T-cell (primary cell): ENCODE measurements at regions not wholly inside any gene's neighbourhood (a gene's known extent, or its start where the extent isn't known, plus 50 kb on each side); places are given as distances from the start of the nearest gene placed in this dataset.
"Not testable (repeated sequence)": the region's sequence is repeated elsewhere in the genome, so short reads cannot be mapped to it uniquely, and the experiment has no call there.

Experiments
- ATAC-seq, 4 experiments: fragments of 200-7000 bp in 3 of 4; fragments of 150-1000 bp in 1 of 4; cut with Tn5 transposase; replicated peaks in 1 of 4; 1 replicate in 3 of 4; 2 replicates in 1 of 4; pipeline ENCODE4 v1.10.0; 2021; ENCODE audit warnings: moderate library complexity in 3 of 4, mild to moderate bottlenecking in 2 of 4, moderate number of reproducible peaks in 1 of 4
- CTCF ChIA-PET, 2 donors: fragments of 300-600 bp; sonication (Branson Sonifier 250); formaldehyde crosslinking; loops; one replicate each; lab custom pipeline; 2022; ENCODE audit warnings: antibody characterized with exemption in 2 of 2; lab: Charles Lee
- POLR2A ChIA-PET, 2 donors: fragments of 300-600 bp; sonication (Branson Sonifier 250); formaldehyde crosslinking; loops; one replicate each; lab custom pipeline; 2022; ENCODE audit warnings: antibody characterized with exemption in 2 of 2; lab: Charles Lee
- DNase-seq, 35 experiments: peaks; one replicate each; pipeline versions ENCODE4 v3.0.0 to v3.0.0-alpha.2; 2013 to 2023
- H3K27ac ChIP-seq: one replicate; pipeline ENCODE4 v1.5.1; 2013; ENCODE audit warnings: low read length
- H3K27me3 ChIP-seq, 2 experiments: replicated peaks in 1 of 2; 1 replicate in 1 of 2; 2 replicates in 1 of 2; pipeline versions ENCODE4 v1.6.1 to v1.7.0; 2013; ENCODE audit warnings: low read length in 1 of 2, mixed read lengths in 1 of 2; ENCODE audit not compliant: control insufficient read depth in 2 of 2, insufficient read depth in 2 of 2; ENCODE audit errors: extremely low read depth in 1 of 2
- H3K36me3 ChIP-seq, 2 donors: 1 replicate in 1 of 2; 2 replicates in 1 of 2; pipeline versions ENCODE4 v1.6.1 to v1.7.0; 2013; ENCODE audit warnings: low read length in 1 of 2; ENCODE audit not compliant: control insufficient read depth in 2 of 2, insufficient read depth in 1 of 2; ENCODE audit errors: extremely low read depth in 1 of 2
- H3K4me1 ChIP-seq, 2 experiments: 1 replicate in 1 of 2; 2 replicates in 1 of 2; pipeline versions ENCODE4 v1.6.1 to v1.7.0; 2013; ENCODE audit warnings: low read length in 2 of 2, mixed read lengths in 1 of 2; ENCODE audit not compliant: insufficient read depth in 2 of 2, control insufficient read depth in 1 of 2; ENCODE audit errors: extremely low read depth in 1 of 2
- H3K4me3 ChIP-seq, 2 donors: 1 replicate in 1 of 2; 2 replicates in 1 of 2; pipeline versions ENCODE4 v1.5.1 to v1.7.0; 2013; ENCODE audit warnings: mild to moderate bottlenecking in 2 of 2, low read length in 1 of 2, moderate library complexity in 1 of 2; ENCODE audit not compliant: control insufficient read depth in 1 of 2; ENCODE audit errors: extremely low read depth in 1 of 2
- H3K9me3 ChIP-seq: 2 replicates; pipeline ENCODE4 v1.7.0; 2013
- H3K27ac Mint-ChIP-seq, 2 donors: one replicate each; pipeline ENCODE4 v1.8.0; 2020 to 2021; ENCODE audit warnings: mild to moderate bottlenecking in 2 of 2, mixed read lengths in 2 of 2
- H3K27me3 Mint-ChIP-seq, 2 donors: one replicate each; pipeline ENCODE4 v1.8.0; 2021 to 2022; ENCODE audit warnings: mixed read lengths in 2 of 2
- H3K36me3 Mint-ChIP-seq: one replicate; pipeline ENCODE4 v1.8.0; 2021; ENCODE audit warnings: mixed read lengths
- H3K4me1 Mint-ChIP-seq, 3 donors: one replicate each; pipeline ENCODE4 v1.8.0; 2020 to 2022; ENCODE audit warnings: mixed read lengths in 3 of 3, mild to moderate bottlenecking in 1 of 3
- H3K4me3 Mint-ChIP-seq, 3 donors: one replicate each; pipeline ENCODE4 v1.8.0; 2020 to 2022; ENCODE audit warnings: mild to moderate bottlenecking in 3 of 3, mixed read lengths in 3 of 3, moderate library complexity in 3 of 3
- H3K9me3 Mint-ChIP-seq, 3 donors: one replicate each; pipeline ENCODE4 v1.8.0; 2020 to 2022; ENCODE audit warnings: mixed read lengths in 3 of 3
- WGBS: methylation state at CpG from one replicate; pipeline ENCODE4 v1.1.5; 2013; ENCODE audit warnings: missing lambda C conversion rate; ENCODE audit not compliant: insufficient coverage; 5-methylcytosine and 5-hydroxymethylcytosine counted together

DNA sequence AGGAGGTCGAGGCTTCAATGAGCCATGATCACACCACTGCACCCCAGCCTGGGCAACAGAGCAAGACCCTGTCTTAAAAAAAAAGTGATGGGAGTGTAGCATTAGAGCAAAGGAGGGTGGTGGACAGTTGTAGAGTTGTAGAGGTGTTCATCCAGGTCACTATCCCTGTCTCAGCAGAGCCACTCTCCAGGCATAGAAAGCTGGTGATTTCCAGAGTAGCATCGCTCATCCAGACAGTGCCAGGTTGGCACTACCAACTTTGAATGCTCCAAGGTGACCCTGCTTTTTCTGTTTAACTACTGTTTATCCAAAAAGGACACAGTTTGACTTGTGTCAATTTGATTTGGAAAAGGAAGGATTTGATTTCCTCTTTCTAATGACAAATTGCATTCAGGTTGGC lies 147.3 kb downstream of the USP46 start:
- no peaks in the 10 kb centered on the region for H3K9me3 ChIP-seq
- H3K4me3 ChIP-seq: no peak overlapping the region
- Mint-ChIP-seq H3K4me1 (no peaks in the 10 kb centered on the region), H3K9me3 (peaks cover 0 to 13% (median 6%) of the 10 kb centered on the region in 3 donors), H3K27ac (no peak overlapping the region), H3K36me3 (no peaks in the 10 kb centered on the region), H3K4me3 (no peak overlapping the region), H3K27me3 (peaks cover 10% of the 10 kb centered on the region in 2 donors)
- peaks cover 0 to 3% of the 10 kb centered on the region in 2 experiments for H3K27me3 ChIP-seq
- DNase-seq (no peak), ATAC-seq (no peak)
- no peaks in the 10 kb centered on the region for H3K36me3 ChIP-seq
- WGBS: 75% methylated on average over 1 of the region's 2 CpGs
- POLR2A ChIA-PET: no interaction called here
- CTCF ChIA-PET: no interaction called here
- no peaks in the 10 kb centered on the region for H3K4me1 ChIP-seq
- H3K27ac ChIP-seq: no peak overlapping the region

DNA sequence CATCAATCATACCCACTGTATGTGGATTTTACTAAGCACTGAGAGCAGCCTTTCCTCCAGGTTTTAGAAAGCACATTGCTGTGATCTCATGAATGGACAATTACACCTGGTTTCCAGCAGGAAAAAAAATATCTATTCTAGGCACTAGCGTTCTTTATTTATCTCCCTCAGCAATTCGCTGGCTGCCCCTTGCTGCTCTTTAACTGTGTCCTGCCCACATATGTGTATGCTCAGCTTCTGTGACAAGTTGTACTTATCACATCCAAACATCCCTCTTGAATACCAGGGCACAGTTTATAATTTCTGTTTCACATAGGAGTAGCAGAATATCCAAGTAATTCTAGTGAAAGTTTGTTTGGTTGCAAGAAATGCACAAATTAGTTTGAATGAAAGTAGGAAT lies 146.8 kb downstream of the USP46 start:
- no peak overlapping the region for H3K27ac ChIP-seq
- Mint-ChIP-seq H3K4me3 (no peak overlapping the region), H3K27me3 (peaks cover 5 to 6% of the 10 kb centered on the region in 2 donors), H3K36me3 (no peaks in the 10 kb centered on the region), H3K27ac (no peak overlapping the region), H3K9me3 (peaks cover 0 to 13% (median 6%) of the 10 kb centered on the region in 3 donors), H3K4me1 (no peaks in the 10 kb centered on the region)
- CTCF ChIA-PET: no interaction called here
- H3K4me3 ChIP-seq: no peak overlapping the region
- H3K9me3 ChIP-seq: no peaks in the 10 kb centered on the region
- DNase-seq (no peak), ATAC-seq (no peak)
- POLR2A ChIA-PET: no interaction called here
- 100% methylated on average over 1 of the region's 2 CpGs for WGBS
- H3K4me1 ChIP-seq: no peaks in the 10 kb centered on the region
- H3K27me3 ChIP-seq: peaks cover 0 to 3% of the 10 kb centered on the region in 2 experiments
- no peaks in the 10 kb centered on the region for H3K36me3 ChIP-seq

GRCh38 chr4:52522093-52522492 lies 137.0 kb downstream of the USP46 start:
- 84% methylated on average over 5 of the region's 6 CpGs for WGBS
- H3K9me3 ChIP-seq, H3K9me3 Mint-ChIP-seq, H3K4me1 Mint-ChIP-seq, H3K4me1 ChIP-seq, H3K36me3 Mint-ChIP-seq, POLR2A ChIA-PET, H3K4me3 ChIP-seq, H3K4me3 Mint-ChIP-seq, DNase-seq, H3K27ac ChIP-seq, H3K27ac Mint-ChIP-seq, H3K27me3 ChIP-seq, ATAC-seq, H3K36me3 ChIP-seq: not testable (repeated sequence)
- H3K27me3 Mint-ChIP-seq: peaks cover 15 to 29% of the 10 kb centered on the region in 2 donors
- CTCF ChIA-PET: interaction anchor here in 1 of 2 donors (0.6 kb wide), 1 partner anchor 907 kb away, joined by 5 read pairs; no protein-coding TSS in a partner anchor

GRCh38 chr4:52529983-52530382 lies 129.1 kb downstream of the USP46 start:
- Histone ChIP-seq H3K36me3 (no peaks in the 10 kb centered on the region), H3K4me3 (no peak overlapping the region), H3K4me1 (no peaks in the 10 kb centered on the region), H3K27me3 (no peaks in the 10 kb centered on the region), H3K27ac (no peak overlapping the region), H3K9me3 (no peaks in the 10 kb centered on the region)
- H3K27ac Mint-ChIP-seq: no peak overlapping the region
- CTCF ChIA-PET: no interaction called here
- WGBS: no CpG with 5 or more reads among the region's 2 CpGs
- no peaks in the 10 kb centered on the region for H3K36me3 Mint-ChIP-seq
- no peaks in the 10 kb centered on the region for H3K4me1 Mint-ChIP-seq
- ATAC-seq: no peak
- peaks cover 6 to 14% of the 10 kb centered on the region in 2 donors for H3K27me3 Mint-ChIP-seq
- H3K9me3 Mint-ChIP-seq: peaks cover 0 to 14% (median 2%) of the 10 kb centered on the region in 3 donors
- H3K4me3 Mint-ChIP-seq: no peak overlapping the region
- POLR2A ChIA-PET: no interaction called here
- DNase-seq: no peak

- H3K27ac ChIP-seq: no peak overlapping the region
- H3K27me3 Mint-ChIP-seq: peaks cover 8 to 21% of the 10 kb centered on the region in 2 donors
- H3K36me3 Mint-ChIP-seq: no peaks in the 10 kb centered on the region
- no peak for DNase-seq
- no peak overlapping the region for H3K4me3 Mint-ChIP-seq
- H3K4me3 ChIP-seq: no peak overlapping the region
- no peak overlapping the region for H3K27ac Mint-ChIP-seq
- H3K4me1 Mint-ChIP-seq: no peaks in the 10 kb centered on the region
- WGBS: 76% methylated on average over 5 of the region's 5 CpGs
- no peaks in the 10 kb centered on the region for H3K9me3 ChIP-seq
- CTCF ChIA-PET: no interaction called here
- H3K4me1 ChIP-seq: no peaks in the 10 kb centered on the region
- H3K9me3 Mint-ChIP-seq: peaks cover 0 to 11% (median 0%) of the 10 kb centered on the region in 3 donors
- no peaks in the 10 kb centered on the region for H3K27me3 ChIP-seq
- H3K36me3 ChIP-seq: no peaks in the 10 kb centered on the region
- POLR2A ChIA-PET: no interaction called here
- ATAC-seq: no peak
Measured at GRCh38 chr4:52535793-52536192, 123.3 kb downstream of the USP46 start.
